ENCODE measurements at regions not wholly inside any gene's neighbourhood (a gene's known extent, or its start where the extent isn't known, plus 50 kb on each side); places are given as distances from the start of the nearest gene placed in this dataset.
"Not testable (repeated sequence)": the region's sequence is repeated elsewhere in the genome, so short reads cannot be mapped to it uniquely, and the experiment has no call there.

DNA sequence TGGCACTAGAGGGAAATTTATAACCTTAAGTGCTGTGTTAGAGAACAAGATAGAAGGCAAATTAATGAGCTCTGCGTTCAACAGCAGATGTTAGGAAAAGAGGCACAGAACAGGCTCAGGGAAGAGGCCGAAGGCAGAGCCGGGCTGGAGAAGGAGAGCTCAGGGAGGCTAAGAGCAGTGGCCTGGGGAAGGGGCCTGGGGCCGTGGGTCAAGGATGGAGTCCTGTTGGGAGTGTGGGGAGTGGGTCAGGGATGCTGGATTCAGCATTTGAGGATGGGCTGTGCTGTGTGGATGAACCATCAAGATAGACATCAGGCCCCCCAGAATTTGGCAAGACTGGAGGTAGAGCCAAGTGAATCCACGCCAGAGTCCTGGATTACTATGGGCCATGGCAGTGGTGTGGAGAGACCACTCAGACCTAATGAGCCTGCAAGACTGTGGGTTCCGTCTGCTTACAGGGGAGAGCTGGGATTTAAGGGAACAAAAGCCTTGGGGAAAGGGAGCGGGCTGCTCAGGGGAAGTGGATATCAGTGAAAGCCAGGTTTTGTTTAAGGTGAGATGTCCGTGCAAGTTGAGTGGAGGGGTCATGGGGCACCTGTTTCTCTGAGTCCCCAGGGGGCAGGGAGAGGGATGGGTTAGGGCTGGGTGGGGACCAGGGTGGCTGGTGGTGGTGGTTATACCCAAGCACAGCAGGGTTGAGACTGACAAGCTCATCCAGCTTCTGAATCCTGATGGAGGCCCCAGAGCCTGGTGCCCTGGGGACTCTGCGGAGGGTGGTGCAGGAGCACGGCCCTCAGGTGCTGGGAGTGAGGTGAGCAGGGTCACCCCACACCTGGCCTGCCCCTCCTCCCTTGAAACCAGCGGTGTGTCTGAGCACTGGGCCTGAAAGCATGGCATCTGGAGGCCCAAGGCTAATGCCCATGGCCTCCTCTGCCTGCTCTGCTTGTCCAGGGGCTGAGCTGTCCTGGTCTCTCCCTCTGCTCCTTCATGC, 101.7 kb downstream of the BMS1 start:
- DNase-seq: no peak

GRCh38 chr10:42885491-42886270, 103.1 kb downstream of the BMS1 start:
- no peak for DNase-seq

DNA sequence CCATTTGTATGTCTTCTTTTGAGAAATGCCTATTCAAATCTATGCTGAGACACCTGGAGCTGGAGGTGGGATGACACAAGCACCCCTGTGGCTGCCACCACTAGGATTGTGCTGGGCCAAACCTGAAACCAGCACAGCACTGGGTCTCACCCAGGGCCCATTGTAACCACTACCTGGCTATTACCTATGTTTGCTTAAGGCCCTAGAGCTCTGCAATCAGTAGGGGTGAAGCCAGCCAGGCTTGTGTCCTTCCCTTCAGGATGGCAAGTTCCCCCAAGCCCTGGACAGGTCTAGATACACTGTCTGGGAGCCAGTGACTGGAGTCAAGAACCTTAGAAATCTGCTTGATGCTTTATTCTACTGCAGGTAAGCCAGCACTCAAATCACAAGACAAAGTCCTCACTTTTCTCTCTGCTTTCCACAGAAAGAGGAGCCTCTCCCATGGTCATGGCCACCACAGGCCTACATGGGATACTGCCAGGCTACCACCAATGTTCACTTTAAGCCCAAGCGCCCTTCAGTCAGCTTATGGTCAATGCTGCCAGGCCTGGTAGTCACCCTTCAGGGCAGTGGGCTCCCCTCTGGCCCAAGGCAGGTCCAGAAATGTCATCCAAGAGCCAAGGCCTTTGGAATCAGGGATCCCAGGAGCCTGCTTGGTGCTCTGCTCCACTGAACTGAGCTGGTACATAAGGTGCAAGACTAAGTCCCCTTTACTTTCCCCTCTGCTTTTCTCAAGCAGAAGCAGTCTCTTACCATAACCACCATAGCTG, 105.3 kb downstream of the BMS1 start:
- DNase-seq: no peak

DNA sequence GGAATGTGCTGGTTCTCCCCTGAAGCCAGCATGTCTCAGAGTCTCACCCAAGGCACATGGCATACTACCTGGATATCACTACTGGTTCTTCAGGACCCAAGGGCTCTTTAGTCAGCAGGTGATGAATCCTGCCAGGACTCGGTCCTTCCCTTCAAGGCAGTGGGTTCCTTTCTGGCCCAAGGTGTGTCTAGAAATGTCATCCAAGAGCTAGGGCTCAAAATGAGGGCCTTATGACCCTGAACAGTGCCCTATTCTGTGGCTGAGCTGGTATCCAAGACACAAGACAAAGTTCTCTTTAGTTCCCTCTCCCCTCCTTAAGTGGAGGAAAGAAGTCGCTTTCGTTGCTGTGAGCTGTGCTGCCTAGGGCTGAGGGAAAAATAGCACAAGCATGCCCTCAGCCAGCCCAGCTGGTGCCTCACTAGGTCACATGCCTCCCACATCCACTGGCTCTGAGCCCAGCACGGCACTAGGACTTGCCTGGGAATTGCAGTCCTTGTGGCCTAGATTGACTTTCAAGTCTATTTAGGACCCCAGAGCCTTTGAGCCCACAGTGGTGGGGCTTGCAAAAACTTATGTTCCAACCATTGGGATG, 106.0 kb downstream of the BMS1 start:
- DNase-seq: no peak

DNA sequence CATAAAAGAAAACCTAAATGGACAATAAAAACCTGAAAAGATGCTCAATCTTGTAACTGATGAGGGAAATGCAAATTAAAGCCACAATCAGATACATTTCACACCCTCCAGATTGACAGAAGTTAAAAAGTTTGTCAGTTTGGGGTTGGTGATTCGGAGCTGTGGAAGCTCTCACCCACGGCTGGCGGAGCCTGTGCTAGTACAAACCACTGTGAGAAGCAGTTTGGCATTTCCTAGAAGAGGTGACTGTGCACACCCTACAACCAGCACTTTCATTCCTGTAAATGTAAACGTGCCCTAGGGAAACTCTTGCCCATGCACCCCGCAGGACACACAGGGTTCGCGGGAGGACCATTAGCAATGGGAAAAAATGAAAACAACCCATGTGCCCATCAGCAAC, 114.1 kb downstream of the BMS1 start:
- no peak for DNase-seq

- DNase-seq: no peak
These were observed 115.7 kb downstream of the BMS1 start for GRCh38 chr10:42898037-42898960.

DNA sequence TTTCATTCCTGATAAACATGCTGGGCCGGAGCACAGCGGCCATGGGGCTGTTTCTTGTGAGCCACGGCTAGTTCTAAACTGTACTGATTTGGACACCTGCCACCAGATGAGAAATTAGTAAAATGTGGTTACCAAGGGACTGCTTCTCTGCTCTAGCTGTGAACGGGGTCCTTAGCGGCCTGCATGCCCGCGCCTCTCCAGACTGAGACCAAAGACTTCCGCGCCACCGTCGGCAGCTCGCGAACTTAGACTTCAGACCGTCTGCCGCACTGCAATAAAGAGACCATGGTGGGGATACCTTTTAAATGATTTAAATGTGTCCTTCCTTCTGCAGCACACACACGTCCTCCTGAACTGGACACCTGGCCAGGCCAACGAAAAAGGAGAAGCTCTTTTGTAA, 116.4 kb downstream of the BMS1 start:
- no peak for DNase-seq

DNA sequence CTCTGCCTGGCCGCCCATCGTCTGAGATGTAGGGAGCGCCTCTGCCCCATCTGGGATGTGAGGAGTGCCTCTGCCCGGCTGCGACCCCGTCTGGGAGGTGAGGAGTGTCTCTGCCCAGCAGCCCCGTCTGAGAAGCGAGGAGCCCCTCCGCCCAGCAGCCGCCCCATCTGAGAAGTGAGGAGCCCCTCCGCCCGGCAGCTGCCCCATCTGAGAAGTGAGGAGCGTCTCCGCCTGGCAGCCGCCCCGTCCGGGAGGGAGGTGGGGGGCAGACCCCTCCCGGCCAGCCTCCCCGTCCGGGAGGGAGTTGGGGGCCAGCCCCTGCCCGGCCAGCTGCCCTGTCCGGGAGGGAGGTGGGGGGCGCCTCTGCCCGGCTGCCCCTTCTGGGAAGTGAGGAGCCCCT, 117.8 kb downstream of the BMS1 start:
- not testable (repeated sequence) for DNase-seq

DNA sequence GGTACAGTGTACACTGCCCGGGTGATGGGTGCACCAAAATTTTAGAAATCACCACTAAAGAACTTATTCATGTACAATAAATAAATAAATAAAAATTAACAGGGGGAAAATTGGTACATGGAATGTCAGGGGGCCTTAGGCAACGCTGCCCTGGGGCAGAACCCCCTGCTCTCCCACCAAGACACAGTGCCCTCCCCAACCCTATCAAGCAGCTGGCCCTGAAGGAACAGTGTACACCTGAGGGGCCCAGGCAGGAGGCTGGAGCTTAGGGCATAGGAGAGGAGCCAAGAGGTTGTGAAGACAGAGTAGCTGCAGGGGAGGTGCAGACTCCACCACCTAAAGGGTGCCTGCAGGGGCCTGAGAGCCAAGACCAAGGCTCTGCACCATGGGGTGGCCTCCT, 128.8 kb downstream of the BMS1 start:
- DNase-seq: no peak

DNA sequence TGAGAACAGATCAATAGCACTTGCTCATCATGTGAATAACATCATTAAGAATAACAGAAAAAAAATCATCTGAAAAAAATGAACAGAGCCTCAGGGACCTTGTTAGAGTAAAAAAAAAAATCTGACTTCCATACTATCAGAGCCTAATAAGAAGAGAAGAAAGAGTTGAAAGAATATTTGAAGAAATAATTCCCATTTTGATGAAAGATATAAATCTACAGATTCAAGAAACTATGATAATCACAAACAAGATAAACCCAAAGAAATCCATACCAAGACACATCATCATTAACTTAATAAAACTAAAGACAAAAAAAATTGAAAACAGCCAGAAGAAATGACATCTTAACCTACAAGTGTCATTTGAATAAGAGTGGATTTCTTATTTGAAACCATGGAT, 134.4 kb downstream of the BMS1 start:
- no peak for DNase-seq

DNA sequence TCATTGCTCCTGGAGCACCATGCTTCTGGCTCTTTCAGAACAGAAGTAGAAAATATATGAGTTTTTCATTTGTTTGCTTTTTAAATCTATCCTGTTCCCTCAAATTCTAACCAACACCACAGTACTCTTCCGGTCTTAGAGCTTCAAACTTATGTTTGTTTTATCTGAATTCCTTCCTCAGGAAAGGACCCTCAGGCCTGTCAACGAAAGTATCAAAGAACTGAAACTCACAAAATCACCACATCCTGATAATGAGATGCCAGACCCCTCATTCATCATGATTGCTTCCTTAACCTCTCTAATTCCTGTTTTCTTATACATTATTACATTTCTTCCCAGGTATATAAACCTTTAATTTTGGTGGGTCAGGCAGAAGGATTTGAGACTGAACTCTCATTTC, 135.2 kb downstream of the BMS1 start:
- no peak for DNase-seq

DNA sequence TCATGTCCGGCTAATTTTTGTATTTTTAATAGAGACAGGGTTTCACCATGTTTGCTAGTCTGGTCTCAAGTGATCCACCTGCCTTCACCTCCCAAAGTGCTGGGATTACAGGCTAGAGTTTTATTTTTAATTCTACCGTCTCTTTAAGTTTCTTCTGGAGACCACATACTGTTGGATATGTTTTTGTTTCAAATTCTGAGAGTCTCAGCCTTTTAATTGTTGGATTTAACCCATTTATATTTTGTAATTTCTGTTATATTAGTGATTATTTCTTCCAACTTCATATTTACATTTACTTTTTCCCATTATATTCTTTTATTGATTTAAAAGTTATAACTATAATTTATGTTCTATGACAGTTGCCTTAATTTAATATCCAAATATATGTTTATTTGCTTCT, 139.4 kb downstream of the BMS1 start:
- DNase-seq: no peak

DNA sequence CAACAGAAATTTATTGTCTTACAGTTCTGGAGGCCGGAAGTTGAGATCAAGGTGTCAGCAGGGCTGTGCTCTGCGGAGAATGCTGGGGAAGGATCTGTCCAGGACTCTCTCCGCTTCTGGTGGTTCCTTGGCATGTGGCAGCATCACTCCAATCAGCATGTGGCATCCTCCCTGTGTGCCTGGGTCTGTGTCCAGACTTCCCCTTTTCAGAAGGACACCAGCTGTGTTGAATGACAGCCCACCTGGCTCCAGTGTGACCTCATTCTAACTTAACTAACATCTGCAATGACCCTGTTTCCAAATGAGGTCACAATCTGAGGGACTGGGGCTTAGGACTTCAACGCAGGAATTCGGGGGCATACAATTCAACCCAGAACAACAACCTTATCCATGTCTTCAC, 141.9 kb downstream of the BMS1 start:
- DNase-seq: no peak

GRCh38 chr10:42926843-42927242, 144.2 kb downstream of the BMS1 start:
- DNase-seq: no peak

GRCh38 chr10:42928064-42928463, 145.5 kb downstream of the BMS1 start:
- no peak for DNase-seq

DNA sequence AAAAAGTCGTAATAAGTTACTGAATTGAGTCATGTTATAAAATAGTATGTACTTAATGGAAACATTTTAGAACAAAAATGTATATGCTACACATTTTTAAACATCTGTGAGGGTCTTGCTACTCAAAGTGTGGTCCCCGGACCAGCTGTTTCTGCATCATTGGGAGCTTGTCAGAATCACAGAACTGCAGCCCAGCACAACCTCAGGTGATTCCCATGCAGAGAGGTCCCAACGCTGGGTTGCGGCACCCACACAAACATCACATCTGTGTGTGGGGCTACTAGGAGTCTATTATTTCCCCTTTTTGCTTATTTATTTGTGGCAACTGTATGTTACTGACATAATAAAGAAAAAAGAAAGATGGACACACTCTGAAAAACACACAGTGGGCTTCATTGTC, 146.6 kb downstream of the BMS1 start:
- no peak for DNase-seq

- no peak for DNase-seq
These were observed 146.9 kb upstream of the RET start for GRCh38 chr10:42929993-42930392.

GRCh38 chr10:42930516-42931192, 146.2 kb upstream of the RET start:
- DNase-seq: no peak

GRCh38 chr10:42932116-42932515, 144.8 kb upstream of the RET start:
- DNase-seq: no peak

DNA sequence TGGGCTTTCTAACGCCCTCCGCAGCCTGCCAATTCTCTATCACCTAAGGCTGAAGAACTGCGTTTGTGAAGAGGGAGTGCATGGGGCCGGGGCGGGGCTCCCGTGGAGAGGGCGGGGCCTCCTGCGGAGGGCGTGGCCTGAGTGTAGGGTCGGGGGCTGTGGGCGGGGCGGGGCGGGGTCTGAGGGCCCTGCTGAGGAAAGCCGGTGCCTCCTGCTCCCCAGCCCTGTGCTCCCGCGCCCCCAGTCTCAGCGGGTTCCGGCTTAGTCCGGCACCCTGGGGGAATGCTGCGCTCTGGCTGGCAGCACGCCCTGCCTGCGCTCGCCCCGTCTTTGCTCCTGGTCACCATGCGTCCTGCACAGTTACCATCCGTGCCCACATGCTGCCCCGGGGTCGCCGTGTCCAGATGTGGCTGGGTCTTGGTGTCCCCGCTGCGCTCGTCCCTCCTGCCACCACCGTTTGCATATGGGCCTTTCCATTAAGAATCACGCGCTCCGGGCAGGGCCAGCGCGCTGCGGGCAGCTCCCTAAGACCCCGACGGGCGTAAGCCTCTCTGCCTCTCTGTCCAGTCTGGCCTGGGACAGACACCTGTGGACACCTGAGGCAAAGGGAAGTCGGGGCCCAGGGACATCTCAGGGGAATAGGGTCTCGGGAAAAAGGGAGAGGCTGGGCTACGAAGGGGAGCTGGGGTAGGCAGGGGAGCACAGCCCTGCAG, 144.0 kb upstream of the RET start:
- peak; percentile 57 to 74 for DNase-seq

All from stimulated activated CD4-positive, alpha-beta T cell treated with anti-CD3 and anti-CD28 coated beads, Interleukin-2, amount 100 ng/mL, for 24 hours (primary cell).